ENCODE measurements at regions not wholly inside any gene's neighbourhood (a gene's known extent, or its start where the extent isn't known, plus 50 kb on each side); places are given as distances from the start of the nearest gene placed in this dataset.
"Not testable (repeated sequence)": the region's sequence is repeated elsewhere in the genome, so short reads cannot be mapped to it uniquely, and the experiment has no call there.

DNA sequence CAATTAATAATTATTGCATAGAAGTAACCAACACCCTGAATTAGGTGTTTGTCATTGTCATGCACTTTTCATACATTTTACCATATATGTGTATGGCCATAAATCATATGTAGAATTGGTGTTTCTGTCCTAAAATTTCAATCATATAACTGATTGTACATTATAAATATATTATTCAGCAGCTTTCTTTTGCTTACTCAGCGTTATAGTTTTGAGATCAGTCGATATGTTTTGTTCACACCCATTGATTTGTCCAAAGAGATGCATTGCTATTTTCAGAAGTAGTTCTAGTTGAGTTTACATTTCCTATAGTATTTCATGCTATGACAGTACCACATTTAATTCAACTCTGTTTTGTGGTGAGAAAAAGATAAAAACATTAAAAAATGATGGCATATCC lies 50.5 kb upstream of the PARP4 start:
- no peak for ATAC-seq (ENCODE audit: poor library complexity)
- intact Hi-C loops (cut with DNase I): no loop called here
- DNase-seq: no peak

DNA sequence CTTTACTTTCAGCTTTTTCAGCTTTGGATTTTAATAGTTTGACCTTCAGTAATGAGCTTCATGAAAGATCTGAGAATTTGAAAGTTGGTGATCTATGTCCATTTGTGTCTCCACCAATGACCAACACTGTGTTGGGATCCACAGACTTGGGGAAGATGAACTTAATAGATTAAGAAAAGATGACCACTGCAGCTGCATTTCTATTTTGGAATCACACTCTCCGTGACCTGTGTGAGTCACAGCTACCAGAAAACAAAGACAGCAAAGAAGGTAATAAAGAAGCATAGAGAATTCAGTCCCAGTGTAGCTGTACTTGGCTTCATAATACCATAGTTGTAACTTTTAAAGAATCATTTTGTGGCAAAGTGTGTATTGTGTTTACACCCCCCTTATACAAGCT lies 51.4 kb upstream of the PARP4 start:
- not testable (repeated sequence) for ATAC-seq (ENCODE audit: poor library complexity)

DNA sequence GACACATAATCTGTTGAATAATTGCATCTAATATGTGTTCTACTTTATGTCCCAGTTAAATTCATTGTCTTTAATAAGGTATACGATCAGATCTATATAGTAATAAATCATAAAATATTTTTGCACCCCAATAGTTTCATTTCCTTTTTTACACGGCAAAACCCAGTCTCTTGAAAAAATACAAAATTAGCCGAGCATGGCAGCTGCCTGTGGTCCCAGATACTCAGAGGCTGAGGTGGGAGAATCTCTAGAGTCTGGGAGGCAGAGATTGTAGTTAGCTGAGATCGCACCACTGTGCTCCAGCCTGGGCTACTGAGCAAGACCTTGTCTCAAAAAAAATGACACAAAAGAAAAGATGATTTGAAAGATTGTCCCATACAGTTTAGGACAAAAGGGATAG lies 52.3 kb upstream of the PARP4 start:
- DNase-seq (no peak), ATAC-seq (ENCODE audit: poor library complexity) (no peak)
- intact Hi-C loops (cut with DNase I): no loop called here

More for the DNA sequence above, 51.4 kb upstream of the PARP4 start:
- intact Hi-C loops (cut with DNase I); DNase-seq: not testable (repeated sequence)

DNA sequence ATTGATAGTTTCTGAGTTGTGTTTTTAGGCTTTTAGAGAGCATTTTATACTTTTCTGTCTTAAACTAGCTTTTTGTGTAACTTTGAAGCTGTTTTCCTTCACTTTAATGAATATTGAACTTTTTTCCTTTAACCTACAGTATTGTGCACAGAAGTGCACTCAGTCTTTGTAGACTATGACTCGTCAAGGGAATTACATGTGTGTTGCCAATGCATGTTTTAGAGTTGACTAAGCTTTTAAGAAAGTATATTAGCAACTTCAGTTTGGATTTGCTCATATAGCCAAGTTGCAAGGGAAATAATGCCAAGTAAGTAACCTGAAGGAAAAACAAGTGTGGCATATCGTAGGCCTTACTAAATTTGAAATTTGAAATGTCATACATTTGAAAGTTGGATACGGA lies 55.0 kb upstream of the PARP4 start:
- DNase-seq; intact Hi-C loops (cut with DNase I); ATAC-seq (ENCODE audit: poor library complexity): not testable (repeated sequence)

DNA sequence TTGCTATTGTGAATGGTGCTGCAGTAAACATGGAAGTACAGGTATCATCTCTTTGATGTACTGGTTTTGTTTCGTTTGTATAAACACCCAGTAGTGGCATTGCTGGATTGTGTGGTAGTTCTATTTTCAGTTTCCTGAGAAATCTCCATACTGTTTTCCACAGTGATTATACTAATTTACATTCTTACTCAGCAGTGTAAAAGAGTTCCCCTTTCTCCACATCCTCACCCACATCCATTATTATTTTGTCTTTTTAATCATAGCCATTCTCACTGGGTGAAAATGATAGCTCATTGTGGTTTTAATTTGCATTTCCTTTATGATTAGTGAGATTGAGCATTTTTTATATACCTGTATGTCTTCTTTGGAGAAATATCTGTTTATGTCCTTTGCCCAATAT lies 62.3 kb upstream of the PARP4 start:
- ATAC-seq (ENCODE audit: poor library complexity): no peak
- intact Hi-C loops (cut with DNase I): no loop called here
- DNase-seq: no peak

DNA sequence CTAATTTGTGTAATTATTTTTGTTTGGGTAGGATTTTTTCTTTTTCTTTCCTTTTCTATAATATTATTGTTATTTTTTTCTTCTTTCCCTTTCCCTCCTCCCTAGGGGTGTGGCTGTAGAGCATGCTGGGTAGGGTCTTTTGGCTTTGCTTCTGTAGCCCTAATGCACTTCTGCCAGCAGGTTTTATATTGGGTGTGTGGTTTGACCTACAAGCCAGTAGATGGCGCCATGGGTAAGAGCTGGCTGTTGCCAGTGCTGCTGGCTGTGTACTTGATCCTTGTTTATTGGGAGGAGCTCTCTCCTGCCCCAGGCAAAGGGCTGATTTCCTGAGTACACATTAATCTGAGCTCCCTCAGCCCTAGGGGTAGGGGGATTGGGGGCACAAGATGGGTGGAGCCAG lies 67.7 kb upstream of the PARP4 start:
- intact Hi-C loops (cut with DNase I); DNase-seq; ATAC-seq (ENCODE audit: poor library complexity): not testable (repeated sequence)

DNA sequence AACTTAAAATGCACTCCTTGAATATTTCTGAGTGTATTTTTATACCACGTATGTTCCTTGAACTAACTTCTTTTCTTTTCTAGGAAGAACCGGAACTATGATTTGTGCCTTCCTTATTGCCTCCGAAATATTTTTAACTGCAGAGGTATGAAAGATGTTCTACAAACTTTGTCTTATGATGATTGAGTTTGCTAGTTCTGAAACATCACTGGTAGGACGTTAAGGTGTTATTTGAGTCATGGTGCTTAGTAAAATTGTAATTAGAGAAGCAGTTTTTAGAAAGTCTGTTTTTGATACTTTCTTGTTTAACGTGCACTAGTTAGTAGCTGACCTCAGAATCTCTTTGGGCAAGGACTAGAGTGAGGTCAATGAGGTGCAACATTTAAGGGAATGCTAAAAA lies 69.0 kb upstream of the PARP4 start:
- ATAC-seq (ENCODE audit: poor library complexity); DNase-seq; intact Hi-C loops (cut with DNase I): not testable (repeated sequence)

DNA sequence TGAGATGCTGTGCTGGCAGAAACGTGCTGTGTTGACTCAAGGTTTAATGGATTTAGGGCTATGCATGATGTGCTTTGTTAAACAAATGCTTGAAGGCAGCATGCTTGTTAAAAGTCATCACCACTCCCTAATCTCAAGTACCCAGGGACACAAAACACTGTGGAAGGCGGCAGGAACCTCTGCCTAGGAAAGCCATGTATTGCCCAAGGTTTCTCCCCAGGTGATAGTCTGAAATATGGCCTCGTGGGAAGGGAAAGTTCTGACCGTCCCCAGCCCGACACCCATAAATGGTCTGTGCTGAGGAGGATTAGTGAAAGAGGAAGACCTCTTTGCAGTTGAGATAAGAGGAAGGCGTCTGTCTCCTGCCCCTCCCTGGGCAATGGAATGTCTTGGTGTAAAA lies 79.1 kb upstream of the PARP4 start:
- intact Hi-C loops (cut with DNase I); ATAC-seq (ENCODE audit: poor library complexity); DNase-seq: not testable (repeated sequence)

DNA sequence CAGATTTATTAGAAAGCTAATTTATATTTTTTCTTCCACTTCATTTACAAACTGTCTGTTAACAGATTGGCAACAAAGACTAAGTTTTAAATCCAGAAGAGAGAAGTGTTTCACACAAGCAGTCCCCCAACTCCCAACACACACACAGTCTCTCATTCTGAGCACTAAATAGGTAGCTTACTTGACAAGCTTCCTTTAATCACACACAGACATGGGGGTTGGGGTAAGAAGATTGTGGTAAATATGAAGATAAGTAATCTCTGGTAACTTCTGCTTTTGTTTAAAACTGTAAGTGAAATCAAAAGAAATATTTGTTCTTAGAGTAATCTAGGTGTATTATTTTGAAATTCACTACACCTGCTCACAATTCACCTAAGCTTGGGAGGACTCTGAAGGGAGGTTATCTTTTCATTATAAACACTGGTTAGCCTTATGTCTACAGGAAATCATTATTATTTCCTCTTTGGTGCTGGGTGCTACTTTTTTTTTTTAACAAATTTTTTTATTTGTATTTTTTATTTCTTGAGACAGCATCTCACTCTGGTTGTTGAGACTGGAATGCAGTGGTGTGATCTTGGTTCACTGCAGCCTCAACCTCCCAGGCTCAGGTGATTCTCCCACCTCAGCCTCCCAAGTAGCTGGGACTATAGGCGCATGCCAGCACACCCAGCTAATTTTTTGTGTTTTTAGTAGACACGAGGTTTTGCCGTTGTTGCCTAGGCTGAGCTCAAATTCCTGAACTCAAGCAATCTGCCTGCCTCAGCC lies 82.1 kb upstream of the ATP12A start:
- DNase-seq; ATAC-seq (ENCODE audit: poor library complexity); intact Hi-C loops (cut with DNase I): not testable (repeated sequence)

DNA sequence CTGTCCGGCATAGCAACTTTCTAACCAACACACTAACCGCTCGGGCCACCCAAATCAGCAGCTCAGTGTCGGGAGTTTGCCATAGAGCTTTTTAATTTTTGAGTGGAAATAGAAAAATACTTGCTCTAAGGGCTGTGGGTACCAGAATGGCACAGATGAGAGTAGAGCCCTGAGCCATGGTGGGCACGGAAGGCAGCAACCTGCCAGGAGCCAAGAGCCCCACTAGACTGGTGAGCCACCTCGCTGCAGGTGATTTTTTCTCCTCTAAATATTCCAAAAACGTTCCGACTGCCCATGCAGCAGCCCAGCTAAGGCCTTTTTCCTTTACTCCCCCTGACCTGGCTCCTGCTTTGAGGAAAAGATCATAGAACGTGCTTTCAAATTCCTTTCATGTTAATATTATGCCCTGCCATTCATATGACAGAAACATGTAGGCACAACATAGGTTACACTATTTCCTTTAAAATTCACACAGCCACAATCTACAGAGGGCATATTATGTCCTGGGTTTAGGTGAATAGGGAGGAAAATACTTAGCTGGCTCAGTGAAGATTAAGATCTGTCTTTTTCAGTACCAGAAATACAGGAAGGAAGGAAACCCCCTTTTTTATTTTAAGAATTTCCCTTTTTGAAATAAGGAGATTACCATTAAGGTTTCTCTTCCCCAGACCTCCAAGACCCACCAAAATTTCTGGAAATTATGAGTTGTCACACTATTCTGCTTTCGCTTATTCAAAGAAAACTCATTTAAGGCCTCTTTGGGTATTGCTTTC lies 81.0 kb upstream of the ATP12A start:
- DNase-seq; intact Hi-C loops (cut with DNase I); ATAC-seq (ENCODE audit: poor library complexity): not testable (repeated sequence)

DNA sequence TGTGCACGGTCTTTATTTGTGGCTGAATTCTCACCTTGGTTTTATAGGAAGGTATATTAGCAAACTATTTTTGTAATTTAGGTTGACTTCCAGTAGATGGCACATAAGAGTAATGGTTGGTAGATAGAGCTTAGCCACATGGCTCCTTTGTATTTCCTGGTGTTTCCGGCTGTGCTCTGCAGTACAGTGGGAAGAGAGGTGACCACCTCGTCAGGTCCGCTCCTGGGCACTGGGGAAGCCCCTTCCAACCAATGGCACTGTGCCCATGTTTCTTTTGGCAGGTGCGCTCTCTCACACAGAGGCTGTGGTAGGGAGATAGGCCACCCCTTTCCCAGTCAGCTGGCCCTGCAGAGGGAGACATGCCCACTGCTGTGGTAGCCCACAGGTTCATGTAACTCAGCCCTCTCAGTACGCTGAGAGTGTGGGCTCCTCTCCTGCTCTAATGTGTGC lies 74.3 kb upstream of the ATP12A start:
- ATAC-seq (ENCODE audit: poor library complexity) (no peak), DNase-seq (no peak)
- intact Hi-C loops (cut with DNase I): no loop called here

DNA sequence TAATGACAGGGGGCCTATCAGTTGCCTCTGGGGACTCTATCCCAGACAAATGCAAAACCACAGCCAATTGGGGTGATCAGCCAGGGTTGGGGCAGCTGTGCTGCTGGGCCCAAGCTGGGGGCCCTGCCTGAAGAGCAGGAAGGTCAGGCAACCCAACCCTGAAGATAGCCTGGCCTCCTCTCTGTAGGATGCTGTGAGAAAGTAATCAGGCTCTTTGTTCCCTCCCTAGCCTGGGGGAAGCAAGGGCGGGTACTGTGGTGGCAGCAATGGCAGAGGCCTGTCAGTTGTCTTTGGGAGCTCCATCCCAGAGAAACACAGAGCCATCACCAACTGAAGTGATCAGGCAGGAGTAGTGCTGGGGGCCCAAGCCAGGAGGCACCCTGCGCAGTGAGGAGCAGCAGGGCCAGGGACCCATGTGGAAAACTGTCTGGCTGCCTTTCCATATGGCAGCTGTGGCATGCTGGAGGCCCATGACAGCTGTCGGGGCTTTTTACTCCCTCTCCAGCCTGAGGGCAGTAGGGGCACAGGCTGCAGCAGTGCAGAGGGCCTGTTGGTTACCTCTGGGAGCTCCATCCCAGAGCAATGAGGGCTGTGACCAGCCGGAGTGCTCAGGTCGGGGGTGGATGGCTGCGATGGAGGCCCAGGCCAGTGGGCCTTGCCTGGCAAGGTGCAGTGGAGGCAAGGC lies 73.6 kb upstream of the ATP12A start:
- ATAC-seq (ENCODE audit: poor library complexity): no peak
- DNase-seq: no peak
- intact Hi-C loops (cut with DNase I): no loop called here

DNA sequence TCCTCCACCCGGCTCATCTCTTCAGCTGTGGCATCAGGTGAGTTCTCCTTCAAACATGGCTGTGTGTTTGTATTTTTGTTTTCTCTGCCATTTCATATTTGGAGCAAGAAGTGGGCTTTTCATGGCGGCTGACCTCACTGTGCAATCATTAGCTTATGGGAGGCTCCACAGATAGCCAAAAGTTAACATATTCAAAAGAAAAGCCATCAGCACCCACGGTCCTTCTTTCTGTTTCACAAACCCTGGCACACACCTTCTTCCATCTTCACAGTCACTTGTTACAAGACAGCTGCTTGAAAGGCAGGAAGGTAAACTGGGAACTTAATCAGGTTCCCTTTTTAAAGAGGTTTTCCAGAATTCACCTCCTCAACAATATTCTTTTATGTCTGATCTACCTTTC lies 69.3 kb upstream of the ATP12A start:
- intact Hi-C loops (cut with DNase I): no loop called here
- ATAC-seq (ENCODE audit: poor library complexity) (no peak), DNase-seq (no peak)

DNA sequence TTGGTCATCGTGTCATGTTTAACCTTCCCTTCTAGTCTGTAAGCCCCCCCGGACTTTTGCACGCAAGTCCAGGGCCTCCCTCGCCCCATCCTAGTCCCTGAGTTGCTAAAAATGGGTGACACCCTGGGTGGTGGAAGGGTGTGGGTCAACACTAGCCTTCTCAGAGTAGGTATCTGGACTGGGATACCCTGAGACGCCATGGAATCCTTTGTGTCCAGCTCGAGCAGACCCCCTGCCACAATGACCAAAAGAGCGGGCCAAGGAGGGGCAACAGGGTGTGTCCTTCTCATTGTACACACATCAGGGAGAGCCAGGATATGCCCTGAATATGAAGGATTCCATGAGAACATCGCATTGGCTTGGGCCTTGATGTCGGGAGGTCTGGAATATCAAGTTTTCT lies 67.5 kb upstream of the ATP12A start:
- intact Hi-C loops (cut with DNase I): no loop called here
- ATAC-seq (ENCODE audit: poor library complexity) (no peak), DNase-seq (no peak)

DNA sequence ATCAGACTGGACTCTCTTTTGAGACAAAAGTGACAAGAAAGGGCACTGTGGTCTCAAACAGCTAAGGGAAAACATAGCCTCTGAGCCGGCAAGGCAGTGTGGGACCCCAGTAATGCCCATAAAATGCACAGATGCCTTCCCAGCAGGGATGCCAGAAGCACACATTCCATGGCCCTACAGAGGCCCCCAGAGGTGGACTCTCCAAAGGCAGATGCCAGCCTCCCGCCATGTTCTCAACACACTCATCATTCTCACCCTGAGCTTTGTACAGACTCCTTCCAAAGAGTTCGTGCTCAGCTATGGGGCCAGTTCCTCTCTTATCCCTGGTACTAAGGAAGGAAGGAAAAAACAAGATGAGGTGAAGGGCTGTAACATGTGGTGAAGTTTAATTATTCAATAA lies 67.1 kb upstream of the ATP12A start:
- no peak for DNase-seq
- no peak for ATAC-seq (ENCODE audit: poor library complexity)
- intact Hi-C loops (cut with DNase I): no loop called here

DNA sequence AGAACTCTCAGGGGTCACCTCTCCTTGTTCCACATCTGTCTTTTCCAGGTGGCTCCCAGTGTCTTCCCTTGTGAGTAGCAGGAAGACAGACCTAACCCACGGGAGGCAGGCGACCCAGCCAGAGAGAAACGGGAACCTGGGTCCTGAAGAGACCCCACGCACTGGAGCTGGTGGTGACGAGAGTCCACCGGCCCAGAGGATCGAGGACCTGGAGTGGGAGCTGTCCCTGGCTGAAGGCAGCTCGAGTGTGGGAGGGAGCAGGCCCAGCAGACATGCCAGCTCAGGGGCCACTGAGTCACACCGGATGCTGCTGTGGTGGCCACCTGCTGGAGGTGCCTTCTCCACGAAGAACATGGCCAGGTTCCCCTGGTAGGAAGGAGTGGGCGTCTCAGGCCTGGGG lies 66.5 kb upstream of the ATP12A start:
- DNase-seq: no peak
- no peak for ATAC-seq (ENCODE audit: poor library complexity)
- intact Hi-C loops (cut with DNase I): no loop called here

DNA sequence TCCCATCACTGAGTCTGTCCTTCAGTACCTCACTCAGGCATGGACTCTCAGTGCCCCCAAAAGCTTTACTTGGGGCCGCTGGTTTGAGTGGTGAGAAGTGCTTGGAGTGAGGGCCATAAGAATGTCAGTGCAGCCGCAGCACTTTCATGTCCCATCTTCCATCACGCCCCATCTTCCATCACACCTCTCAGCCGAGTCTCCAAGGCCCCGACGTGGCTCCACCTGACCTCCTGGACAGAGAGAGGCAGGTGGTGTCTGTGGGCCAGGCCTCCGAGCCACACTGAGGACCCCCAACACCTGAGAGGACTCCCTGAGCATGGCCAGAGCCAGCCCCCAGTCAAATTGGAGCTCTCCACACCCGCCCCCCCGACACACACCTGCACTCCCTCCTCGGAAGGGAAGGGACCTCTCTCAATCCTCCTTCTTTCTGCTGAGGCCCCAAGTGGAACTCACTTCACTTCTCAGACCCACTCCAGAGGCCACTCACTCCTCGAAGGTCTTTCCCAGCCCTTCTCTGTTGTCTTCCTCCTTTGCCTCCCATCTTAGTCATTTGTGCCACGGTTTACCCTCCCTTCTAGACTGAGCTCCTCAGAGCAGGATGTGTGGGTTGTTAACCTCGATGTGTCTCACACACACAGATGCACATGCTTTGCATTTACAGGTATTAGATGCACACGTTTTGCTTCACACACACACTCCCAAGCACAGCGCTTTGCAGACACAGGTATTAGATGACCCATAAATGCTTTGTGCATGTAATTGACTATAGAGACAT lies 65.7 kb upstream of the ATP12A start:
- no peak for ATAC-seq (ENCODE audit: poor library complexity)
- intact Hi-C loops (cut with DNase I): no loop called here
- no peak for DNase-seq

DNA sequence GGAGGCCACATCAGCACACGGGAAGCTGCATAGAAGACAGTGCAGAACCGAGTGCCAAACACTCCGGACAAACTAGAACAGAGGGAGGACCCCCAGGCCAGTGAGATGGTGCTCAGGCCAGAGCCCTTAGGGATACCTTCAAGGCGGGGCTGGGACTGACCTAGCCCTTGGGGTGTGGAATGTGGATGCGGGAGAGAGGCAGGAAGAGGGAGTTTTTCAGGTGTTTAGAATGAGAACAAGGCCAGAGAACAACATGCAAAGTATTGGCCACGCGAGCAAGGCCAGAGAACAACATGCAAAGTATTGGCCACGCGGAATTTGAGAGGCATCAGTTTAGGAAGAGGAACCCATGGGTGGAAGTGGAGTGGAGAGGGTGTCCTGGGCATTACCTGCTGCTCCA lies 65.1 kb upstream of the ATP12A start:
- intact Hi-C loops (cut with DNase I): no loop called here
- DNase-seq (no peak), ATAC-seq (ENCODE audit: poor library complexity) (no peak)

Data from Right ventricle myocardium superior (tissue), 1 donor.